SK-N-SH treated with all-trans-retinoic acid at 6 μM for 48 hours (cell line): ENCODE measurements at regions not wholly inside any gene's neighbourhood (a gene's known extent, or its start where the extent isn't known, plus 50 kb on each side); places are given as distances from the start of the nearest gene placed in this dataset.

Source experiments
- ATAC-seq: fragments of 200-7000 bp; cut with Tn5 transposase; 3 replicates; pipeline ENCODE4 v1.9.1; 2020; ENCODE audit warnings: mild to moderate bottlenecking, moderate library complexity
- ARNTL ChIP-seq: fragments of 450-650 bp; formaldehyde crosslinking; IDR thresholded peaks from 2 replicates; pipeline ENCODE4 v1.5.0; 2020; ENCODE audit warnings: low read depth, mild to moderate bottlenecking, moderate library complexity, borderline replicate concordance
- BACH2 ChIP-seq: fragments of 250-450 bp; sonication (Bioruptor Pico); IDR thresholded peaks from 2 replicates; pipeline ENCODE4 v1.9.0; 2021; ENCODE audit warnings: mild to moderate bottlenecking, borderline replicate concordance
- CREB5 ChIP-seq: fragments of 250-450 bp; sonication (Bioruptor Pico); IDR thresholded peaks from 2 replicates; pipeline ENCODE4 v1.5.1; 2020; ENCODE audit warnings: low read depth, mild to moderate bottlenecking, moderate library complexity
- CSDC2 ChIP-seq: fragments of 250-450 bp; sonication (Bioruptor Pico); IDR thresholded peaks from 2 replicates; pipeline ENCODE4 v1.5.0; 2020; ENCODE audit warnings: mild to moderate bottlenecking, moderate library complexity
- CSRNP3 ChIP-seq: fragments of 250-450 bp; sonication (Bioruptor Pico); IDR thresholded peaks from 2 replicates; pipeline ENCODE4 v1.5.1; 2021; ENCODE audit warnings: mild to moderate bottlenecking, moderate library complexity
- GLIS3 ChIP-seq: fragments of 250-450 bp; sonication (Bioruptor Pico); IDR thresholded peaks from 2 replicates; pipeline ENCODE4 v1.5.0; 2020; ENCODE audit warnings: mild to moderate bottlenecking, moderate library complexity
- OSR1 ChIP-seq: fragments of 250-450 bp; sonication (Bioruptor Pico); IDR thresholded peaks from 2 replicates; pipeline ENCODE4 v1.8.0; 2022; ENCODE audit warnings: moderate library complexity, mild to moderate bottlenecking, inconsistent platforms
- PATZ1 ChIP-seq: fragments of 250-450 bp; sonication (Bioruptor Pico); IDR thresholded peaks from 2 replicates; pipeline ENCODE4 v1.8.0; 2020; ENCODE audit warnings: mild to moderate bottlenecking, moderate library complexity, borderline replicate concordance
- POU6F1 ChIP-seq: fragments of 250-450 bp; sonication (Bioruptor Pico); IDR thresholded peaks from 2 replicates; pipeline ENCODE4 v1.8.0; 2021; ENCODE audit warnings: low read depth, mild to moderate bottlenecking, moderate library complexity, borderline replicate concordance
- PPARA ChIP-seq: fragments of 250-450 bp; sonication (Bioruptor Pico); IDR thresholded peaks from 2 replicates; pipeline ENCODE4 v1.5.0; 2020; ENCODE audit warnings: mild to moderate bottlenecking, borderline replicate concordance
- RARB ChIP-seq: fragments of 250-450 bp; sonication (Bioruptor Pico); IDR thresholded peaks from 2 replicates; pipeline ENCODE4 v1.8.0; 2021; ENCODE audit warnings: mild to moderate bottlenecking, moderate library complexity
- TCF4 ChIP-seq: fragments of 250-450 bp; sonication (Bioruptor Pico); IDR thresholded peaks from 2 replicates; pipeline ENCODE4 v1.8.0; 2021; ENCODE audit warnings: mild to moderate bottlenecking, moderate library complexity, borderline replicate concordance
- TOX ChIP-seq: fragments of 250-450 bp; sonication (Bioruptor Pico); IDR thresholded peaks from 2 replicates; pipeline ENCODE4 v1.8.0; 2021; ENCODE audit warnings: mild to moderate bottlenecking, moderate library complexity, borderline replicate concordance
- TSHZ2 ChIP-seq: fragments of 250-450 bp; sonication (Bioruptor Pico); IDR thresholded peaks from 2 replicates; pipeline ENCODE4 v1.5.0; 2020; ENCODE audit warnings: mild to moderate bottlenecking, moderate library complexity
- ZC3H10 ChIP-seq: fragments of 250-450 bp; sonication (Bioruptor Pico); IDR thresholded peaks from 2 replicates; pipeline ENCODE4 v1.5.1; 2021; ENCODE audit warnings: mild to moderate bottlenecking, moderate library complexity
- ZFP3 ChIP-seq: fragments of 250-450 bp; sonication (Bioruptor Pico); IDR thresholded peaks from 2 replicates; pipeline ENCODE4 v1.5.0; 2020; ENCODE audit warnings: mild to moderate bottlenecking, moderate library complexity
- ZFP30 ChIP-seq: fragments of 450-650 bp; formaldehyde crosslinking; IDR thresholded peaks from 2 replicates; pipeline ENCODE4 v1.5.0; 2022; ENCODE audit warnings: mild to moderate bottlenecking, moderate library complexity
- ZNF565 ChIP-seq: fragments of 450-650 bp; formaldehyde crosslinking; conservative IDR thresholded peaks from 2 replicates; pipeline ENCODE4 v1.5.0; 2020; ENCODE audit warnings: low read depth, mild to moderate bottlenecking, moderate library complexity
- ZNF70 ChIP-seq: fragments of 450-650 bp; formaldehyde crosslinking; IDR thresholded peaks from 2 replicates; pipeline ENCODE4 v1.5.0; 2020; ENCODE audit warnings: mild to moderate bottlenecking, moderate library complexity
- ZNF8 ChIP-seq: fragments of 450-650 bp; formaldehyde crosslinking; IDR thresholded peaks from 2 replicates; pipeline ENCODE4 v1.5.0; 2020; ENCODE audit warnings: mild to moderate bottlenecking, moderate library complexity

- ATAC-seq: no peak
- no peak for TF ChIP-seq GLIS3
- no peak for TF ChIP-seq TCF4 (CRISPR knock-in tag)
- TF ChIP-seq ZFP3 (CRISPR knock-in tag): no peak
- TF ChIP-seq BACH2 (CRISPR knock-in tag): no peak
- no peak for TF ChIP-seq RARB (CRISPR knock-in tag)
- no peak for TF ChIP-seq ARNTL (CRISPR knock-in tag)
- no peak for TF ChIP-seq PPARA (CRISPR knock-in tag)
- no peak for TF ChIP-seq ZFP30
- TF ChIP-seq ZC3H10 (CRISPR knock-in tag): no peak
- TF ChIP-seq CREB5 (CRISPR knock-in tag): no peak
- TF ChIP-seq ZNF565: no peak
- TF ChIP-seq TOX: no peak
- no peak for TF ChIP-seq ZNF70
- TF ChIP-seq TSHZ2 (CRISPR knock-in tag): no peak
- no peak for TF ChIP-seq CSRNP3 (CRISPR knock-in tag)
- TF ChIP-seq ZNF8 (CRISPR knock-in tag): no peak
- TF ChIP-seq PATZ1: no peak
- no peak for TF ChIP-seq CSDC2 (CRISPR knock-in tag)
- TF ChIP-seq OSR1: no peak
- TF ChIP-seq, all 23 proteins: peak for 0
These were observed 473.9 kb downstream of the HS3ST3B1 start for GRCh38 chr17:14774774-14775173.

GRCh38 chr17:14772776-14773175 is 471.9 kb downstream of the HS3ST3B1 start:
- no peak for ATAC-seq
- TF ChIP-seq TCF4 (CRISPR knock-in tag) (no peak), TSHZ2 (CRISPR knock-in tag) (no peak), ZFP3 (CRISPR knock-in tag) (no peak), BACH2 (CRISPR knock-in tag) (no peak), POU6F1 (CRISPR knock-in tag) (no peak), GLIS3 (no peak), TOX (no peak), ZFP30 (no peak), CSDC2 (CRISPR knock-in tag) (no peak), RARB (CRISPR knock-in tag) (no peak), PPARA (CRISPR knock-in tag) (no peak), ARNTL (CRISPR knock-in tag) (no peak)
